Activated T-cell treated with anti-CD3 and anti-CD28 coated beads, Interleukin-2, amount 50 U/mL, for 72 hours (primary cell): ENCODE measurements at regions not wholly inside any gene's neighbourhood (a gene's known extent, or its start where the extent isn't known, plus 50 kb on each side); places are given as distances from the start of the nearest gene placed in this dataset.

Experiments
- ATAC-seq, 2 donors: fragments of 150-1000 bp; cut with Tn5 transposase; replicated peaks in 1 of 2; 2 replicates each; pipeline ENCODE4 v1.10.0; 2021; ENCODE audit warnings: moderate library complexity in 2 of 2, mild to moderate bottlenecking in 1 of 2
- DNase-seq, 2 donors: peaks; one replicate each; pipeline ENCODE4 v3.0.0; 2021 to 2022; ENCODE audit warnings: mixed read lengths in 1 of 2
- H3K27ac Mint-ChIP-seq: one replicate; pipeline ENCODE4 v1.8.0; 2022; ENCODE audit warnings: mild to moderate bottlenecking, moderate library complexity, mixed read lengths
- H3K27me3 Mint-ChIP-seq: one replicate; pipeline ENCODE4 v1.8.0; 2022; ENCODE audit warnings: low read depth, mixed read lengths
- H3K36me3 Mint-ChIP-seq, 2 donors: one replicate each; pipeline ENCODE4 v1.8.0; 2022; ENCODE audit warnings: mixed read lengths in 2 of 2, mild to moderate bottlenecking in 1 of 2; ENCODE audit not compliant: insufficient read depth in 2 of 2
- H3K4me1 Mint-ChIP-seq: one replicate; pipeline ENCODE4 v1.8.0; 2022; ENCODE audit warnings: low read depth, mixed read lengths
- H3K4me3 Mint-ChIP-seq, 2 donors: one replicate each; pipeline ENCODE4 v1.8.0; 2022; ENCODE audit warnings: mild to moderate bottlenecking in 2 of 2, mixed read lengths in 2 of 2, moderate library complexity in 2 of 2
- H3K9me3 Mint-ChIP-seq, 2 donors: one replicate each; pipeline ENCODE4 v1.8.0; 2022; ENCODE audit warnings: mixed read lengths in 2 of 2

GRCh38 chr14:26213846-26214575 is 383.8 kb downstream of the NOVA1 start:
- Mint-ChIP-seq H3K4me1 (no peaks in the 10 kb centered on the region), H3K36me3 (peaks cover 0 to 1% of the 10 kb centered on the region in 2 donors), H3K4me3 (no peak overlapping the region), H3K9me3 (peaks cover 3 to 9% of the 10 kb centered on the region in 2 donors), H3K27me3 (no peaks in the 10 kb centered on the region), H3K27ac (no peak overlapping the region)
- ATAC-seq (no peak), DNase-seq (no peak)

GRCh38 chr14:26209699-26210098 is 388.1 kb downstream of the NOVA1 start:
- H3K36me3 Mint-ChIP-seq, result peaks cover 1% of the 10 kb centered on the region in 2 donors
- no peaks in the 10 kb centered on the region for H3K4me1 Mint-ChIP-seq
- H3K4me3 Mint-ChIP-seq, result no peak overlapping the region
- H3K27ac Mint-ChIP-seq, result no peak overlapping the region
- no peaks in the 10 kb centered on the region for H3K27me3 Mint-ChIP-seq
- no peak for DNase-seq
- peaks cover 4 to 5% of the 10 kb centered on the region in 2 donors for H3K9me3 Mint-ChIP-seq
- ATAC-seq, result no peak

GRCh38 chr14:26206640-26207039 is 391.2 kb downstream of the NOVA1 start:
- Mint-ChIP-seq H3K9me3 (peaks cover 0 to 3% of the 10 kb centered on the region in 2 donors), H3K27me3 (no peaks in the 10 kb centered on the region)
- no peak for DNase-seq

GRCh38 chr14:26204728-26205479 is 392.9 kb downstream of the NOVA1 start:
- H3K4me3 Mint-ChIP-seq, result no peak overlapping the region
- H3K9me3 Mint-ChIP-seq, result peaks cover 0 to 6% of the 10 kb centered on the region in 2 donors
- ATAC-seq (no peak), DNase-seq (no peak)
- no peaks in the 10 kb centered on the region for H3K27me3 Mint-ChIP-seq
- H3K36me3 Mint-ChIP-seq, result peaks cover 5 to 6% of the 10 kb centered on the region in 2 donors
- H3K27ac Mint-ChIP-seq, result no peak overlapping the region
- H3K4me1 Mint-ChIP-seq, result no peaks in the 10 kb centered on the region

More at GRCh38 chr14:26206640-26207039, 391.2 kb downstream of the NOVA1 start:
- ATAC-seq, result no peak
- Mint-ChIP-seq H3K4me3 (no peak overlapping the region), H3K4me1 (no peaks in the 10 kb centered on the region), H3K27ac (no peak overlapping the region), H3K36me3 (peaks cover 5 to 8% of the 10 kb centered on the region in 2 donors)

GRCh38 chr14:26204366-26204727 is 393.5 kb downstream of the NOVA1 start:
- ATAC-seq, result no peak
- no peaks in the 10 kb centered on the region for H3K27me3 Mint-ChIP-seq

GRCh38 chr14:26200687-26201086 is 397.1 kb downstream of the NOVA1 start:
- Mint-ChIP-seq H3K27me3 (no peaks in the 10 kb centered on the region), H3K9me3 (peaks cover 7 to 15% of the 10 kb centered on the region in 2 donors), H3K36me3 (peaks cover 5 to 6% of the 10 kb centered on the region in 2 donors), H3K4me1 (no peaks in the 10 kb centered on the region), H3K4me3 (no peak overlapping the region), H3K27ac (no peak overlapping the region)
- DNase-seq (no peak), ATAC-seq (no peak)

More at GRCh38 chr14:26204366-26204727, 393.5 kb downstream of the NOVA1 start:
- H3K4me3 Mint-ChIP-seq, result no peak overlapping the region
- H3K9me3 Mint-ChIP-seq, result peaks cover 2 to 6% of the 10 kb centered on the region in 2 donors
- DNase-seq, result no peak
- no peaks in the 10 kb centered on the region for H3K4me1 Mint-ChIP-seq
- peaks cover 5 to 6% of the 10 kb centered on the region in 2 donors for H3K36me3 Mint-ChIP-seq
- no peak overlapping the region for H3K27ac Mint-ChIP-seq

- ATAC-seq, result no peak
Measured at GRCh38 chr14:26199590-26200370, 398.1 kb downstream of the NOVA1 start.

GRCh38 chr14:26199096-26199495 is 398.7 kb downstream of the NOVA1 start:
- Mint-ChIP-seq H3K27ac (no peak overlapping the region), H3K27me3 (no peaks in the 10 kb centered on the region), H3K4me3 (no peak overlapping the region), H3K9me3 (peaks cover 10 to 15% of the 10 kb centered on the region in 2 donors), H3K4me1 (no peaks in the 10 kb centered on the region), H3K36me3 (peaks cover 3 to 6% of the 10 kb centered on the region in 2 donors)
- ATAC-seq (no peak), DNase-seq (no peak)

More at GRCh38 chr14:26199590-26200370, 398.1 kb downstream of the NOVA1 start:
- Mint-ChIP-seq H3K4me3 (no peak overlapping the region), H3K4me1 (no peaks in the 10 kb centered on the region), H3K9me3 (peaks cover 7 to 15% of the 10 kb centered on the region in 2 donors), H3K27ac (no peak overlapping the region), H3K36me3 (peaks cover 5 to 6% of the 10 kb centered on the region in 2 donors), H3K27me3 (no peaks in the 10 kb centered on the region)
- no peak for DNase-seq

GRCh38 chr14:26194816-26195215 is 403.0 kb downstream of the NOVA1 start:
- no peak for ATAC-seq
- Mint-ChIP-seq H3K27ac (no peak overlapping the region), H3K36me3 (peaks cover 0 to 2% of the 10 kb centered on the region in 2 donors), H3K27me3 (no peaks in the 10 kb centered on the region), H3K4me3 (no peak overlapping the region), H3K9me3 (peaks cover 17 to 19% of the 10 kb centered on the region in 2 donors), H3K4me1 (no peaks in the 10 kb centered on the region)
- no peak for DNase-seq

- H3K27me3 Mint-ChIP-seq, result no peaks in the 10 kb centered on the region
- H3K4me3 Mint-ChIP-seq, result no peak overlapping the region
Measured at GRCh38 chr14:26191671-26192070, 406.2 kb downstream of the NOVA1 start.

GRCh38 chr14:26191123-26191522 is 406.7 kb downstream of the NOVA1 start:
- no peak for ATAC-seq

More at GRCh38 chr14:26191671-26192070, 406.2 kb downstream of the NOVA1 start:
- Mint-ChIP-seq H3K4me1 (no peaks in the 10 kb centered on the region), H3K9me3 (peaks cover 15% of the 10 kb centered on the region in 2 donors), H3K27ac (no peak overlapping the region), H3K36me3 (peaks cover 0 to 2% of the 10 kb centered on the region in 2 donors)
- no peak for DNase-seq
- no peak for ATAC-seq

GRCh38 chr14:26190646-26191045 is 407.2 kb downstream of the NOVA1 start:
- Mint-ChIP-seq H3K4me3 (no peak overlapping the region), H3K36me3 (no peaks in the 10 kb centered on the region), H3K4me1 (no peaks in the 10 kb centered on the region), H3K27me3 (no peaks in the 10 kb centered on the region), H3K9me3 (peaks cover 9 to 10% of the 10 kb centered on the region in 2 donors), H3K27ac (no peak overlapping the region)
- no peak for ATAC-seq
- DNase-seq, result no peak

More at GRCh38 chr14:26191123-26191522, 406.7 kb downstream of the NOVA1 start:
- no peaks in the 10 kb centered on the region for H3K36me3 Mint-ChIP-seq
- H3K27me3 Mint-ChIP-seq, result no peaks in the 10 kb centered on the region
- H3K27ac Mint-ChIP-seq, result no peak overlapping the region
- no peak overlapping the region for H3K4me3 Mint-ChIP-seq
- H3K9me3 Mint-ChIP-seq, result peaks cover 10 to 11% of the 10 kb centered on the region in 2 donors
- no peaks in the 10 kb centered on the region for H3K4me1 Mint-ChIP-seq
- DNase-seq, result no peak
